OCI-LY7 (cell line): ENCODE measurements at regions not wholly inside any gene's neighbourhood (a gene's known extent, or its start where the extent isn't known, plus 50 kb on each side); places are given as distances from the start of the nearest gene placed in this dataset.

Source experiments
- BruUV-seq: library from RNA; stranded (reverse); fragments of 400-500 nt; replicated peaks from 2 replicates; lab custom pipeline; 2021; lab: Mats Ljungman, UMichigan
- CTCF ChIA-PET: fragments of 300-600 bp; sonication (Branson Sonifier 250); formaldehyde crosslinking; loops from one replicate; lab custom pipeline; 2022; ENCODE audit warnings: antibody characterized with exemption; ENCODE audit not compliant: unreplicated experiment; lab: Charles Lee
- POLR2A ChIA-PET: fragments of 300-600 bp; sonication (Branson Sonifier 250); formaldehyde crosslinking; loops from one replicate; lab custom pipeline; 2022; ENCODE audit warnings: antibody characterized with exemption; lab: Charles Lee
- DNase-seq: peaks from one replicate; pipeline ENCODE4 v3.0.0-alpha.2; 2015; ENCODE audit warnings: low spot score
- H2AFZ ChIP-seq: fragments of 200-600 bp; sonication (generic), shearing (Covaris generic); 2 replicates; pipeline ENCODE4 v1.6.1; 2014; ENCODE audit warnings: mild to moderate bottlenecking, antibody characterized with exemption, low read length, moderate library complexity
- H3K27ac ChIP-seq: fragments of 200-600 bp; sonication (generic); 2 replicates; pipeline ENCODE4 v1.5.1; 2014; ENCODE audit warnings: mixed run types, low read depth, mild to moderate bottlenecking, moderate library complexity, low read length, inconsistent platforms; ENCODE audit not compliant: poor library complexity, severe bottlenecking
- H3K36me3 ChIP-seq: fragments of 200-600 bp; sonication (generic); 2 replicates; pipeline ENCODE4 v1.6.1; 2014; ENCODE audit warnings: mild to moderate bottlenecking, antibody characterized with exemption, low read length, moderate library complexity, mixed read lengths; ENCODE audit not compliant: insufficient read depth
- H3K4me1 ChIP-seq: fragments of 200-600 bp; sonication (generic); 2 replicates; pipeline ENCODE4 v1.5.1; 2014; ENCODE audit warnings: mild to moderate bottlenecking, low read length; ENCODE audit not compliant: insufficient read depth, poor library complexity, severe bottlenecking
- H3K4me2 ChIP-seq: fragments of 200-600 bp; sonication (generic); 2 replicates; pipeline ENCODE4 v1.6.1; 2014; ENCODE audit warnings: mild to moderate bottlenecking, low read length
- H3K4me3 ChIP-seq: fragments of 200-600 bp; sonication (generic); 2 replicates; pipeline ENCODE4 v1.5.1; 2014; ENCODE audit warnings: mild to moderate bottlenecking, low read depth, low read length; ENCODE audit not compliant: poor library complexity, severe bottlenecking
- H3K79me2 ChIP-seq: fragments of 200-600 bp; sonication (generic); 2 replicates; pipeline ENCODE4 v1.6.1; 2016; ENCODE audit warnings: low read depth, mild to moderate bottlenecking, low read length, moderate library complexity, mixed read lengths; ENCODE audit not compliant: insufficient read depth
- H3K9me2 ChIP-seq: fragments of 200-600 bp; sonication (generic); 2 replicates; pipeline ENCODE4 v1.6.1; 2016; ENCODE audit warnings: mild to moderate bottlenecking, low read length, mixed read lengths; ENCODE audit not compliant: insufficient read depth
- H3K9me3 ChIP-seq: fragments of 200-600 bp; sonication (generic); 2 replicates; pipeline ENCODE4 v1.6.1; 2014; ENCODE audit warnings: mild to moderate bottlenecking, mixed run types, low read length, mixed read lengths
- H4K20me1 ChIP-seq: fragments of 200-600 bp; sonication (generic); 2 replicates; pipeline ENCODE4 v1.6.1; 2014; ENCODE audit warnings: mild to moderate bottlenecking, antibody characterized with exemption, low read length, moderate library complexity, mixed read lengths; ENCODE audit not compliant: insufficient read depth
- EZH2phosphoT487 ChIP-seq: fragments of 200-600 bp; sonication (generic); IDR thresholded peaks from 2 replicates; pipeline ENCODE4 v1.6.1; 2018; ENCODE audit warnings: low read depth, borderline replicate concordance, mild to moderate bottlenecking, mixed run types, antibody characterized with exemption, low read length, moderate library complexity, mixed read lengths
- intact Hi-C: fragments of 100-400 bp; cut with micrococcal nuclease; formaldehyde crosslinking; loops from one replicate; pipeline ENCODE4 v1.10.0; 2022; ENCODE audit not compliant: unreplicated experiment
- TF ChIP-seq, protein P1 (sequence below): fragments of 200-600 bp; sonication (generic); conservative IDR thresholded peaks from 2 replicates; pipeline ENCODE4 v1.5.1; 2014; ENCODE audit warnings: mild to moderate bottlenecking, antibody characterized with exemption, low read length, moderate library complexity, mixed read lengths

GRCh38 chr5:110853267-110853666 lies 114.5 kb downstream of the SLC25A46 start:
- Histone ChIP-seq H3K4me1 (peaks cover 20% of the 10 kb centered on the region), H2AFZ (no peak overlapping the region; the same call in 1 of the 2 replicates), H3K4me2 (no peak overlapping the region), H3K36me3 (no peaks in the 10 kb centered on the region), H3K9me3 (no peaks in the 10 kb centered on the region), H3K4me3 (no peak overlapping the region), H3K9me2 (no peaks in the 10 kb centered on the region), H4K20me1 (no peaks in the 10 kb centered on the region), H3K79me2 (no peaks in the 10 kb centered on the region), H3K27ac (no peak overlapping the region)
- ChIA-PET CTCF (no interaction called here), POLR2A (interaction anchor here (1.1 kb wide), 2 partner anchors 11 to 14 kb away, joined by 3 read pairs; no protein-coding TSS in a partner anchor)
- TF ChIP-seq, protein P1, sequence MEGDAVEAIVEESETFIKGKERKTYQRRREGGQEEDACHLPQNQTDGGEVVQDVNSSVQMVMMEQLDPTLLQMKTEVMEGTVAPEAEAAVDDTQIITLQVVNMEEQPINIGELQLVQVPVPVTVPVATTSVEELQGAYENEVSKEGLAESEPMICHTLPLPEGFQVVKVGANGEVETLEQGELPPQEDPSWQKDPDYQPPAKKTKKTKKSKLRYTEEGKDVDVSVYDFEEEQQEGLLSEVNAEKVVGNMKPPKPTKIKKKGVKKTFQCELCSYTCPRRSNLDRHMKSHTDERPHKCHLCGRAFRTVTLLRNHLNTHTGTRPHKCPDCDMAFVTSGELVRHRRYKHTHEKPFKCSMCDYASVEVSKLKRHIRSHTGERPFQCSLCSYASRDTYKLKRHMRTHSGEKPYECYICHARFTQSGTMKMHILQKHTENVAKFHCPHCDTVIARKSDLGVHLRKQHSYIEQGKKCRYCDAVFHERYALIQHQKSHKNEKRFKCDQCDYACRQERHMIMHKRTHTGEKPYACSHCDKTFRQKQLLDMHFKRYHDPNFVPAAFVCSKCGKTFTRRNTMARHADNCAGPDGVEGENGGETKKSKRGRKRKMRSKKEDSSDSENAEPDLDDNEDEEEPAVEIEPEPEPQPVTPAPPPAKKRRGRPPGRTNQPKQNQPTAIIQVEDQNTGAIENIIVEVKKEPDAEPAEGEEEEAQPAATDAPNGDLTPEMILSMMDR, result no peak
- TF ChIP-seq EZH2phosphoT487, result no peak
- DNase-seq, result no peak
- intact Hi-C loops, result no loop called here
- no TSS peak for BruUV-seq

GRCh38 chr5:110854200-110854599 lies 115.4 kb downstream of the SLC25A46 start:
- no peaks in the 10 kb centered on the region for H4K20me1 ChIP-seq
- H3K9me3 ChIP-seq, result no peaks in the 10 kb centered on the region
- DNase-seq, result no peak
- H3K79me2 ChIP-seq, result no peaks in the 10 kb centered on the region
- H3K36me3 ChIP-seq, result no peaks in the 10 kb centered on the region
- H3K27ac ChIP-seq, result no peak overlapping the region
- POLR2A ChIA-PET, result interaction anchor here (0.7 kb wide), 1 partner anchor 279 kb away, joined by 3 read pairs; no protein-coding TSS in a partner anchor
- no peak overlapping the region for H2AFZ ChIP-seq
- TF ChIP-seq, protein P1, result no peak
- no peak for TF ChIP-seq EZH2phosphoT487
- H3K4me2 ChIP-seq, result no peak overlapping the region
- peaks cover 20% of the 10 kb centered on the region for H3K4me1 ChIP-seq
- H3K4me3 ChIP-seq, result no peak overlapping the region
- no peaks in the 10 kb centered on the region for H3K9me2 ChIP-seq
- intact Hi-C loops, result no loop called here
- CTCF ChIA-PET, result no interaction called here
- no TSS peak for BruUV-seq

- DNase-seq, result no peak
- TF ChIP-seq, protein P1, result no peak
- TF ChIP-seq EZH2phosphoT487, result no peak
- Histone ChIP-seq H4K20me1 (no peaks in the 10 kb centered on the region), H3K4me3 (no peak overlapping the region), H3K36me3 (no peaks in the 10 kb centered on the region), H3K9me2 (no peaks in the 10 kb centered on the region), H2AFZ (no peak overlapping the region), H3K4me2 (no peak overlapping the region), H3K4me1 (peaks cover 20% of the 10 kb centered on the region), H3K9me3 (no peaks in the 10 kb centered on the region), H3K79me2 (no peaks in the 10 kb centered on the region), H3K27ac (no peak overlapping the region)
- intact Hi-C loops, result no loop called here
- ChIA-PET CTCF (no interaction called here), POLR2A (interaction anchor here (0.6 kb wide), 1 partner anchor 29 kb away, joined by 3 read pairs; no protein-coding TSS in a partner anchor)
- BruUV-seq, result no TSS peak
Measured at GRCh38 chr5:110855961-110856360, 117.2 kb downstream of the SLC25A46 start.
